BJ (cell line): ENCODE measurements at regions not wholly inside any gene's neighbourhood (a gene's known extent, or its start where the extent isn't known, plus 50 kb on each side); places are given as distances from the start of the nearest gene placed in this dataset. TPM values are rescaled to one million over a fixed set of nuclear protein-coding genes. Genes with fewer than 3 reads are reported as not detected.

Source experiments
- CTCF ChIA-PET: fragments of 350-600 bp; formaldehyde crosslinking; extraction: SDS; loops from one replicate; lab custom pipeline; 2021; ENCODE audit warnings: antibody characterized with exemption, inconsistent platforms; lab: Yijun Ruan, JAX
- POLR2A ChIA-PET: fragments of 300-600 bp; sonication (Branson Sonifier 250); formaldehyde crosslinking; extraction: SDS; loops from one replicate; lab custom pipeline; 2021; ENCODE audit warnings: antibody characterized with exemption; lab: Charles Lee
- DNase-seq: peaks from one replicate; pipeline ENCODE4 v3.0.0-alpha.2; 2011; ENCODE audit warnings: low read depth
- H3K27me3 ChIP-seq: 2 replicates; pipeline ENCODE4 v1.6.0; 2011; ENCODE audit warnings: low read length; ENCODE audit not compliant: control insufficient read depth, insufficient read depth
- H3K36me3 ChIP-seq: 2 replicates; pipeline ENCODE4 v1.5.1; 2011; ENCODE audit warnings: low read length; ENCODE audit not compliant: control insufficient read depth, insufficient read depth
- H3K4me3 ChIP-seq: 2 replicates; pipeline ENCODE4 v1.5.1; 2011; ENCODE audit warnings: low read depth, mild to moderate bottlenecking, control low read depth, low read length
- CTCF ChIP-seq: IDR thresholded peaks from 2 replicates; pipeline ENCODE4 v1.5.1; 2011; ENCODE audit warnings: low read depth, mild to moderate bottlenecking, control low read depth, inconsistent platforms, low read length, moderate library complexity; ENCODE audit not compliant: insufficient read depth
- small RNA-seq: library from RNA; depleted of rRNA; stranded (forward); fragments of <200 nt; gene quantifications from one replicate; pipeline ENCODE3, GENCODE V24; 2012; ENCODE audit warnings: low replicate concordance, low read depth; ENCODE audit not compliant: insufficient read length

- no peaks in the 10 kb centered on the region for H3K36me3 ChIP-seq
- H3K4me3 ChIP-seq = no peak overlapping the region
- no peak for TF ChIP-seq CTCF
- ChIA-PET CTCF (no interaction called here), POLR2A (no interaction called here)
- peak; percentile 13 for DNase-seq
- H3K27me3 ChIP-seq = no peaks in the 10 kb centered on the region
Observed at GRCh38 chr5:43772764-43773477, 169.9 kb downstream of the NNT start.

- H3K36me3 ChIP-seq = no peaks in the 10 kb centered on the region
- CTCF ChIA-PET = no interaction called here
- H3K27me3 ChIP-seq = no peaks in the 10 kb centered on the region
- POLR2A ChIA-PET = no interaction called here
- H3K4me3 ChIP-seq = no peak overlapping the region
- no peak for DNase-seq
- TF ChIP-seq CTCF = no peak
Observed at GRCh38 chr5:43772458-43772763, 169.4 kb downstream of the NNT start.

GRCh38 chr5:43771611-43772031, 168.6 kb downstream of the NNT start:
- TF ChIP-seq CTCF = no peak
- POLR2A ChIA-PET = no interaction called here
- H3K4me3 ChIP-seq = no peak overlapping the region
- H3K36me3 ChIP-seq = no peaks in the 10 kb centered on the region
- H3K27me3 ChIP-seq = no peaks in the 10 kb centered on the region
- no peak for DNase-seq
- CTCF ChIA-PET = no interaction called here

- ChIA-PET POLR2A (no interaction called here), CTCF (no interaction called here)
- peak; percentile 19 for DNase-seq
- TF ChIP-seq CTCF = no peak
- Histone ChIP-seq H3K27me3 (no peaks in the 10 kb centered on the region), H3K4me3 (no peak overlapping the region), H3K36me3 (no peaks in the 10 kb centered on the region)
Observed at GRCh38 chr5:43769571-43770355, 166.8 kb downstream of the NNT start.

Small RNA genes lying in the stretch of these regions (small RNA-seq; reads per million reads assigned to genes)
- gene RNU6-381P = not detected
